ENCODE measurements at regions not wholly inside any gene's neighbourhood (a gene's known extent, or its start where the extent isn't known, plus 50 kb on each side); places are given as distances from the start of the nearest gene placed in this dataset.
"Not testable (repeated sequence)": the region's sequence is repeated elsewhere in the genome, so short reads cannot be mapped to it uniquely, and the experiment has no call there.

DNA sequence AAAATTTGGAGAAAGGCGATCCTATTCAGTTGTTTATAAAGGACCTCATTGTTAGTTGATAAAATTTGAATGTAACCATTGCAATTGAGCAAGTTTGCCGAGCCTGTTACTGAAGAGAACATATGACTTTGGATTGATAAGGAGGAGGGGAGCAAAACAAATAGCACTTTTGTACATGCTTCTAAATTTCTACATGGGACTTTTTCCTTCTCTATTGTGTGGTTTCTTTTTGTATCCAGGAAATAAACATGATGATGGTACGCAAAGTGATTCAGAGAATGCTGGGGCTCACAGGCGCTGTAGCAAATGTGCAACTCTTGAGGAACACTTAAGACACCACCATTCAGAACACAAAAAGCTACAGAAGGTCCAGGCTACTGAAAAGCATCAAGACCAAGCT lies 140.2 kb upstream of the PRSS12 start:
- TF ChIP-seq, protein P1, sequence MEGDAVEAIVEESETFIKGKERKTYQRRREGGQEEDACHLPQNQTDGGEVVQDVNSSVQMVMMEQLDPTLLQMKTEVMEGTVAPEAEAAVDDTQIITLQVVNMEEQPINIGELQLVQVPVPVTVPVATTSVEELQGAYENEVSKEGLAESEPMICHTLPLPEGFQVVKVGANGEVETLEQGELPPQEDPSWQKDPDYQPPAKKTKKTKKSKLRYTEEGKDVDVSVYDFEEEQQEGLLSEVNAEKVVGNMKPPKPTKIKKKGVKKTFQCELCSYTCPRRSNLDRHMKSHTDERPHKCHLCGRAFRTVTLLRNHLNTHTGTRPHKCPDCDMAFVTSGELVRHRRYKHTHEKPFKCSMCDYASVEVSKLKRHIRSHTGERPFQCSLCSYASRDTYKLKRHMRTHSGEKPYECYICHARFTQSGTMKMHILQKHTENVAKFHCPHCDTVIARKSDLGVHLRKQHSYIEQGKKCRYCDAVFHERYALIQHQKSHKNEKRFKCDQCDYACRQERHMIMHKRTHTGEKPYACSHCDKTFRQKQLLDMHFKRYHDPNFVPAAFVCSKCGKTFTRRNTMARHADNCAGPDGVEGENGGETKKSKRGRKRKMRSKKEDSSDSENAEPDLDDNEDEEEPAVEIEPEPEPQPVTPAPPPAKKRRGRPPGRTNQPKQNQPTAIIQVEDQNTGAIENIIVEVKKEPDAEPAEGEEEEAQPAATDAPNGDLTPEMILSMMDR (IDR thresholded peaks at IDR 0.05), result not testable (repeated sequence)
- not testable (repeated sequence) for TF ChIP-seq EZH2 (IDR thresholded peaks at IDR 0.05; ENCODE audit: borderline replicate concordance, insufficient read depth, low read depth, low read length, poor library complexity, severe bottlenecking)

Measured in B cell (primary cell).